ENCODE measurements at regions not wholly inside any gene's neighbourhood (a gene's known extent, or its start where the extent isn't known, plus 50 kb on each side); places are given as distances from the start of the nearest gene placed in this dataset.

DNA sequence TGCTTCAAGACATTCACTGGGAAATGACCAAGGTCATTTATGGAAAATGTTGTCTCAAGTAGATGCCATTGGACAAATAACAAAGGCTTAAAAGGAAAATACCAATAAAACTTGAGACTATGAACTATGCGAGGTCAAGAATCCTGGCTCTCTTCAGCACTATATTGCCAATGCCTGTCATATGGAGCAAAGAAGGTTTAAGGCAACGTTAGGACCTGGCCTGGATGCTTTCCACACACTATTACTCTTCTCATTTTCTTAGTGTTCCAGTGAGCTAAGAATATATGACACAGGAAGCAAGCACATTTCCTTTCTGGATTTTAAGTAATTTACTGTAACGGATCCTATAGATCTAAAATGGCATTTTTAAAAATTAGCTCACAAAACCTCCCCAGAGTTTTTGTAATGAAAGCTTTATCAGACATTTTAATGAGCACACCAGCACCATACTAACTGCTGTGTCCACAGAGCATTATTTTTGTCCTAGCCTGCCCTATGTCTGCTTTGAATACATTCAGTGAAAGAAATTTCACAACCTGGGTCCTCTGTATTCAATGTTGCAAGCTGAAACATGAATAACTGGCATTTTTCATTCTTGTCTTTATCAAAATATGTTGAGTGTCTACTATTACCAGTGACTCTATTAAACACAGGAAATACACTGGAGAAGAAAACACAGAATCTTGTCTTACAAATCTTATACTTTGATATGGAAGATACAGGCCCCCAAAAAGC lies 315.6 kb downstream of the CETN3 start:
- TF ChIP-seq YY1 (IDR thresholded peaks at IDR 0.05; ENCODE audit: insufficient read depth, insufficient read length) (no peak), ZNF274 (IDR thresholded peaks at IDR 0.05; ENCODE audit: low read depth, low read length) (no peak)

Measured in NT2/D1 (cell line).